NCI-H460 (cell line): ENCODE measurements at regions not wholly inside any gene's neighbourhood (a gene's known extent, or its start where the extent isn't known, plus 50 kb on each side); places are given as distances from the start of the nearest gene placed in this dataset.
"Not testable (repeated sequence)": the region's sequence is repeated elsewhere in the genome, so short reads cannot be mapped to it uniquely, and the experiment has no call there.

ENCODE experiments used
- DNase-seq: peaks from one replicate; pipeline ENCODE4 v3.0.0-alpha.2; 2016; ENCODE audit warnings: low read depth; ENCODE audit errors: extremely low read depth

DNA sequence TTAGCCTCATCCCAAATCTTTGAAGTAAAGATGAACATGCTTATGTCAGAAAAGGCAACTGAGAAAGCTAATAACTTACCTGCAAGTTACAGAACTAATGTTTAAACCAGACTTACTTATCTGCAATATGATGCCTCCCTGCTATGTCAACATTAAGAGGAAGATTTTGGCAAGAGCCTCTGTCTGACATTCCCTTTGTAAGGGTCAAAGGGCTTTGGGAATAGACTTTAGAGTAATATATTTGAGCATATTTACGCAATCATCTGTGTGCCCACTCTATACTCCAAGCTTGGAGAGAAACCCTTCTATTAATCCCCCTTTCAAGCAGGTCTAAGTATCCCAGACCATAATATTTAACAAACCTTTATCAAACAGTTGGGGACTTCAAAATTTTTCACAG, 389.4 kb downstream of the NPIPA8 start:
- DNase-seq = no peak

DNA sequence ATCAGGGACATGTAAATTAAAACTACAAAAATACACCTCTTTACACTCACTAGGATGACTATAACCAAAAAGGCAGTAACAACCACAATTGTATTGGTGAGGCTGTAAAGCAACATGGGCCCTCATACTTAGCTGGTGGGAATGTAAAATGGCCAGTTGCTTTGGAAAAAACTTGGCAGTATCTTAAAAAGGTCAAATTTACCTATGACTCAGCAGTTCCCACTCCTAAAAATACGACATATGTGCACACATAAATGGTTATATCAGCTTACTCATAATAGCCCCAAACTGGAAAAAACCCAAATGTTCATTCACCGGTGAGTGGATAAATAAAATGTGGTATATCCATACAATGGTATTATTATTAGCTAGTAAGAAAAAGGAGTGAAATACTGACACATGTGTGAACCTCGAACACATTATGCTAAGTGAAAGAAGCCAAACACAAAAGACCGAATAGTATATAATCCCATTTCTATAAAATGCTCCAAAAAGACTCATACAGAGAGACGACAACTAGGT, 391.4 kb downstream of the NPIPA8 start:
- DNase-seq = no peak

DNA sequence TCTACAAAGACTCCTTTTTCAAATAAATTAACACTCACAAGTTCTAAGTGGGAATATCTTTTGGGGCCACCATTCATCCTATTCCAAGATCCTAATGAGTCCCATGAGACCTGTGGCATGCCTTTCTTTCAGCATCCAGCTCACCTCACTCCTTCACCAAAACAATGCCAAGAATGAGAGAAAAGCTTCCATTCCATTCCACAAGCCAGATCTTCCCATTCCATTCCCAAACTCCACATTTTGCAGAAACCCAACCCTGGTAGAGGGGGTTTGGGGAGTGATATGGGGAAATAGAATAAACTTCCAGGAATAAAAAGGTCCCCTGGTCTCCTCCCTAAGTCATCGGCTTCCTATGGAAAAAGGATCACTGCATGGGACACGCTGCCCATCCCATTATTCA, 392.2 kb downstream of the NPIPA8 start:
- no peak for DNase-seq

DNA sequence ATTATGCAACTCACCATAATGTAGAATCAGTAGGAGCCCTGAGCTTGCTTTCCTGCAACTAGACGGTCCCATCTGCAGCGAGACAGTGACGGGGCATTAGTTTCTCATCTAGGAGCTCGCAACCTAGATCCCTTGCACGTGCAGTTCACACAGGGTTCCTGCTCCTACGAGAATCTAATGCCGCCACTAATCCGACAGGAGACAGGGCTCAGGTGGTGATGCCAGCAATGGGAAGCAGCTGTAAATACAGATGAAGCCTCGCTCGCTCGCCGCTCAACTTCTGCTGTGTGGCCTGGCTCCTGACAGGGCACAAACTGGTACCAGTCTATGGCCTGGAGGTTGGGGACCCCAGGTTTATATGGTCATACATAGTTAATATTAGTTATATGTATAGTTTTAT, 394.5 kb downstream of the NPIPA8 start:
- no peak for DNase-seq

DNA sequence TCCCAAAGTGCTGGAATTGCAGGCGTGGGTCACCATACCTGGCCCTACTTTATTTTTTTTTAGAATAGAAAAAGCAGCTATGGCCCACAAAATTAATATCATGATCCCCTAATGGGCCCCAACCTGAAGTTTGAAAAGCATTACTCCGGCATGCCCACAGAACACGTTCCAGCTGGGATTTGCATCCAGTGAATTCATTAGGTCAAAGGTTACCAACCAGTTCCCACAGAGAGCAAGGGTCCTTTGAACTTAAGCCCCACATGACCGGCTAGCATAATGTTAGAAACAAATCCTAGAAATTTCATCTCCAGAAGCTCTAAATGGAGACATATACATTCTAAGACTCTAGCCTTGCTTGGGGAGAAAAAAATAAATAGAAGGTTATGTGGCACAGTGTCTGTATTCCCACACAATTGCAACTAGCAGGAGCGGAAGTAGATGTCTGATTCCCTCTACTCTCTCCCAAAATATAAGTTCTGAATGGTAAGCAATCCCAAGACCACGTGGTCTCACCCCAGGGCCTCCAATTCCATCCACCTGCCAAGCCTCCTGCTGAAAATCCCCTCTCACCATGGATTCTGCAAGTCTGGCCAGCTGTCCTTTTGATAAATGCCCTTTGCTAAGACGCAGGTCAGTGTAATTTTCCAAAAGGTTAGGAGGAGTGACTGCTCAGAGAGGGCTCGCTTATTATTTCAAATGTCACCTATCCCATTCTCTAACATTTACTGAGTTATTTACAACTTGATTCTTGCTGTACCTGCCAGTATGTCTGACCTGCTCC, 395.8 kb downstream of the NPIPA8 start:
- DNase-seq = no peak

DNA sequence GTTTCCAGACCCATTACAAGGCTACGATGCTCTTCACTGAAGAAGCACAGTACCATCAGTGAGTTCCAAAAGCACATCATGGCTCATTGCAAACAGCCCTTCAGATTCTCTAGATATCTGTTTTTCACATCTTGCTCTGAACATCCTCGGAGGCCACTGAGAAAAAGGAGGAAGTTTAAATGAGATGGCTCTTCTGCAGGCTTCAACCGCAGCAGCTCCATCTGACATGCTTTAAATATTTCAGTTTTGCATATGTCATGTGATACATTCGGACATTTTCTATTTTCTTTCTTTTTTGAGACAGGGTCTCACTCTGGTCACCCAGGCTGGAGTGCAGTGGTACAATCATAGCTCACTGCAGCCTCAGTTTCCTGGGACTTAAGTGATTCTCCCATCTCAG, 396.8 kb downstream of the NPIPA8 start:
- DNase-seq = no peak

DNA sequence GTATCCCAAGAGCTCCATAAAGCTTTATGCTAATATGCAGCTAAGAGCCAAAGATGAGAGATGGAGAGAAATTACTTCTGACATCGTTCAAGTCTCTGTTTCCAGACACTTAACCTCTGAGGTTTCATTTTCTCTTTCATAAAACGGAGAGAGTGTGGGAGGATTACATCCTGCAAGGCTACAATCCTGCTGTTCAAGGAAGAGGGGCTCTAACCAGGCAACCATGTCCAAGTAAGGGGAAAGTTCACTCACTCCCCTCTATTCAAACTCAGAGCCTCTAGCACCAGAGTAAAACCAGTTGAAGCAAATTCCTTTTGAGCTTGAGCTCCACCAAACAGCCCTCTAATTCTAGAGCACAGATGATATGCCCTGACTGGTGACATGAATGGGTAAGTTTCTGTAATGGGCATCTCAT, 397.4 kb downstream of the NPIPA8 start:
- DNase-seq = no peak

DNA sequence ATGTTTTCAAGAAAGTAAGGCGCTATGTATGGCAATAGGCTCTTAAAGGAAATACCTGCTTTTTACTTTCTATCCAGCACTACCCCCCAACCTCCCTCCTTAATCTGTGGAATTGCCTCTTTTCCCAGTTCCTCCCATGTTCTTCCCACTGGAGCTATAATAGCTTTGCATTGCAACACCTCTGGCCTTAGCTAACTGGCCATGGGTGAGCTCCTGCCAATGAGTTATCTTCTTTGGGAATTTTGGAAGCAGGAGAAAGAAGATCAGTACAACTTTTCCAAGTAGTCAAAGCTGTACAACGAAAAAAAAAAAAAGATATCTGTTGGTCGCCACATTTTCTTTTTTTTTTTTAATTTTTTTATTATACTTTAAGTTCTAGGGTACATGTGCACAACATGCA, 398.0 kb downstream of the NPIPA8 start:
- DNase-seq = no peak

DNA sequence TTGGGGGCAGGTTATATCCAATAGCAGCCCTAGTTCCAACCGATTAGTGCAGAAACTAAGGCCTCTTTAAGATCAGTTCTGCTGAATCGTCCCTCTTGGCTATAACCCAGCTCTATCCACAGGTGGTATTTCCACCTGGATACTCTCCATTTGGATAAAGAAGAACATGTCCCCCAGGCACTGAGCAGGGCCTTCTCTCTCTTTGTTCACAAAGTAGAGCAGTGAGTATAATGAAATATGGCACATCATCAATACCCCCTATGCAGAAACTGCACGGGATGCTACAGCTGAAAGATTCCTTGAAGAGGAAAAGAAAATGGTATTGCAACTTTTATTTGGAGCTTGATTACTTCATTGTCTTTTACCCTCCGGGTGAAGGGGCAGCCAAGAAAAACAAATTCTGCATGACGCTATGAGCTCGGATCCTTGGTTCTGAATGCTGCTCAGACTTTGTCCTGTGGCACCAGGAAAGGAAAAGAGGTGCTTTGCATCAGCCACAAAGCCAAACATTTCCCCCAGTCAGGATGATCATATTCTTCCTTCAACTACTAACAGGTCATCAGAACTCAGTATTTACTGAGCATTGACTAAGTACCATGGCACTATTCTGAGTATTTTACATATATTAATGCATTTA, 399.7 kb downstream of the NPIPA8 start:
- DNase-seq = no peak

DNA sequence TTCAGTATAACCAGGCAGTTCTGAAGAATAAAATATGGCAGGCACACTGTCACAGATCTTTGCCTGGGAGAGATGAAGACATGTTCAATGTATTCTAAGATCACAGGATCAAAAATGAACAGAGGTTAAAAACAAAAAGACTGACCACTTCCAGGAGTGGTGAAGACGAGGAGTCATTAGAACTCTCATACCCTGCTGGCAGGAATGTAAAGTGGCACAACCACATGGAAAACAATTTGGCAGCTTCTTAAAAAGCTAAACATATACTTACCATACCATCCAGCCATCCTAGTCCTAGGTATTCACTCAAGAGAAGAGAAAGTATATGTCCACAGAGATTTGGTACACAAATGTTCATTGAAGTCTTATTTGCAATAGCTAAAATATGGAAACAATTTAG, 406.3 kb downstream of the NPIPA8 start:
- DNase-seq = no peak

DNA sequence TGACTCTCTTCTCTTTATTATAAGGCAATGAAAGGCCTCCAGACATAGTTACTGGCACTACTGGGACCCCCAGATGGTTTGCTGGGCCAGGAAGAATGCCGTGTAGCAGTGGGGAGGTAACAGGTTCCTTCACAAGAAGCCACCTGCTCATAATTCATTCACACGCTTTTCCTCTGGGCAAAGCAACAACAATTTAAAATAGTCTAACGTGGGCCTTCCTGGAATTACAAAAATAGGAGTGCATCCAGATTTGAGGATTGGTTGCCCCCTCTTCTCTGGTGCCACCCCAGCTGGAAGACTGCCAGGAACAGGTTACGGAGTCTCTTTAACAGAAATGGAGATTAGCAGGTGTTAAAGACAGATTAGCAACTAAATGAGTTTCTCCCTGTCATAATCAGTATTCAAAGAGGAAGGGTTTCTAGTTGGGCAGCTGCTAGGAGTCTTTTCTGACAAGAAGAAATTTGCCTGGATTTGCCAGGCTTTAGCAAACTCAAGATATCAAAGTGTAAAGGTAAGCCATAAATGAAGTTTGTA, 409.6 kb downstream of the NPIPA8 start:
- DNase-seq = no peak

DNA sequence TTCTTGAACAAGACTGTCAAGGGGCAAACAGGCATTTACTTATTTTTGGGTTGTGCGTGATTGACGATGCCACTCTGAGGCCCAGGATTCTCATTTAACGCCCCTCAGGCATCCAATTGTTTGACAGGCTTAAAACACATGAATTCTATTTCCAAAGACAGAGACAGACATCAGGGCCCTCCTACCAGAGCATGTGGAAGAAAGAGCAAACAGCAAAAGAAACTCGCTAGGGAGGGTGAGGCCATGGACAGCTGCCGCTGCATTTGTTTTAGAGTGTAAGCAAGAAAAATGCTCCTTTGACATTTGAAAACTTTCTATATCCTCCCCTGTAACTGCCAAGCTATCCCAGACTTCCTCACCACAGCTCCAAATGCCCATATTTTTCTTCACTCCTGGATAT, 410.1 kb downstream of the NPIPA8 start:
- DNase-seq = no peak

DNA sequence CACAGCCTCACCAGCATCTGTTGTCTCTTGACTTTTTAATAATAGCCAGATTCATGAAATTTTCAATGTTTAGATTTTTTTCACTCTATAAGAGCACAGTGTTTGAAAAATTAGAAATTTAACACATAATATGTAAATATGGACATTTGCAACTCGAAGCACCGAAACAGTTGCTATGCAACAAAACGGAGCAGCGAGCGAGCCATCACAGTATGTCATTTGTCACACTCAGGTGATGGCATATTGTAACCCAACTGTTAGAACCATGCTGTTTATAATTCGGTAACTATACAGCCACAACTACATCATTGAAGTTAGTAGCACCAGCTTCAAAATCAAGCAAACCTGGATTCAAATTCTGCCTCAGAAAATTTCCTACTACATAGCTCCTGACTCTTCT, 410.8 kb downstream of the NPIPA8 start:
- DNase-seq = no peak

DNA sequence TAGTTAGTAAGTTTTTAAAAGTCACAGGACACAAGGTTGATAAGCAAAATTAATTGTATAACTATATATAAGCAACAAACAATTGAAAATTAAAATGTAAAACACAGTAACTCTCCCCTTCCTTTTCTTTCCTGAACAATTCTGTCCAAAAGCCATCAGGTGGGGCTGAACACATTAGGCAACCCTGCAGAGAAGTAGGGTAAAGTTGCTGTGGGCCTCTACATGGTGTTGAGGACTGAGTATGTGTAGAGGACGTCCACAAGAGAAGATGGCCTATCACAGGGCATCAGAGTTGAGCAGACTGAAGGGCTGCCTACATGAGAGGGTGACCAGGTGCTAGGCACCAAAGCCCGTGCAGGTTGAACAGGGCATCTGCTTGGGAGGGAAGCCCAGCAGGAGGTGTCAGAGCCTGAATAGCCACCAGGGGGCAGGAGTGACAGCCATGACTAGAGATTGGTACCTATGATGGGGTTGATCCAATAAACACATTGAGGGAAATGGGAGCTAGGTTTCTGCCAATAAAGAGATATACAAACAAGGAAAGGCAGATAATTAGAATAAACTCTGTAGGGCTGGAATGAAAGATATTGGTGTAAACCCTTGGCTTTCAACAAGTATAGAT, 415.1 kb downstream of the NPIPA8 start:
- DNase-seq = no peak

DNA sequence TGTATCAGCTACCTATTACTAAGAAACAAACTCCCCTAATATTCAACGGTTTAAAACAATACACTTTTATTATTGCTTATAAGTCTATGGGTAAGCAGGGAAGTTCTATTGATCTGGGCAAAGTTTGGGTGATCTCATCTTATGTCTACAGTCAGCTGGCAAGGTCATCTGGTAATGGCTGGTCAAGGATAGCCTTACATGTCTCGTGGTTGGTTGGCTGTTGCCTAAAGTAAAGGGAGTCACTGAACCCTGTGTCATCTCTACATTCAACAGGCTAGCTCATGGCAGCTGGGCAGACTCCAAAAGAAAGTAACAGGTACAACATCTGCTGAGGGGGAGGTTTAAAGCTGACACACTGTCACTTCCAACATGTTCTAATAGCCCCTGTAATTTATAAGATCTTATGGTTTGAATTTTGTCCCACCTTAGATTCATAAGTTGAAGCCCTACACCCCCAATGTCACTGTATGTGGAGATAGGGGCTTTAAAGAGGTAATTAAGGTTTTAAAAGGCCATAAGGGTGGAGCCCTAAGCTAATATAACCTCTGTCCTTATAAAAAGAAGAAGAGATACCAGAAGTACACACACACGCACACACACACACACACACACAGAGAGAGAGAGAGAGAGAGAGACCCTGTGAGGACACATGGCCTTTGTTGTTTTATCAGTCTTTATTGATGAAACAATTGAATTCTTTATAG, 419.1 kb downstream of the NPIPA8 start:
- no peak for DNase-seq

DNA sequence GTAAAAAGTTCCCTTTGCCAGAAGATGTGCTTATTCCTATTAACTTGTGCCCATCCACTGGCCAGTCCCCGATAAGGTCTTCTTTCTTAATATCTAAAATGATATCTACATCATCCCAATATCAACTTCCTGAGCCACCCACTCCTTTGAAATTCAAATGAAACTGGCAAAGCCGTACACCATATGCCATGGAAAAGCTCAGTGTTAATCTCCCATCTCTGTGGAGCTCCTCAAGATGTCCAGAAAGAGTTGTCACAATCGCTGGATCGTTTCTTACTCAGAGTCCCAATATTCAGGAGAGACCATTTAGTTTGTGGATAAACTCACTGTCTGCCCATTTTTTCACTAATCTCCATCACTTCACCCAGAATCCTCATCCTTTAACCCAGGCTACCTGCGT, 420.7 kb downstream of the NPIPA8 start:
- DNase-seq = no peak

DNA sequence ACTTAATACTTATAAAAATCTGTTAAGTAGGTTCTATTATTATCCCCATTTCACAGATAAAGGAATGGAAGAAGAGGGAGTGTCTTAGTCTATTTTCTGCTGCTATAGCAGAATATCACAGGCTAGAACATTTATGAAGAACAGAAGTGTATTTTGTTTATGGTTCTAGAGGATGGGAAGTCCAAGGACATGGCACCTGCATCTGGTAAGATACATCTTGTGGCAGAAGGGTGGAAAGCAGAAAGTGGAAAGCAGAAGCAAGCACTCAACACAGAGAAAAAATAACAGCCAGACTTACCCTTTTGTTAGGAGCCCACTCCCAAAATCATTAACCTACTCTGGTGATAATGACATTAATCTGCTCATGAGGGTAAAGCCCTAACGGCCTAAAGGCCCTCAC, 422.4 kb downstream of the NPIPA8 start:
- DNase-seq = no peak

DNA sequence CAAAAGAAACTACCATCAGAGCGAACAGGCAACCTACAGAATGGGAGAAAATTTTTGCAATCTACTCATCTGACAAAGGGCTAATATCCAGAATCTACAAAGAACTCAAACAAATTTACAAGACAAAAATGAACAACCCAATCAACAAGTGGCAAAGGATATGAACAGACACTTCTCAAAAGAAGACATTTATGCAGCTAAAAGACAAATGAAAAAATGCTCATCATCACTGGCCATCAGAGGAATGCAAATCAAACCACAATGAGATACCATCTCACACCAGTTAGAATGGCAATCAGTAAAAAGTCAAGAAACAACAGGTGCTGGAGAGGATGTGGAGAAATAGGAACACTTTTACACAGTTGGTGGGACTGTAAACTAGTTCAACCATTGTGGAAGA, 425.0 kb downstream of the NPIPA8 start:
- not testable (repeated sequence) for DNase-seq

DNA sequence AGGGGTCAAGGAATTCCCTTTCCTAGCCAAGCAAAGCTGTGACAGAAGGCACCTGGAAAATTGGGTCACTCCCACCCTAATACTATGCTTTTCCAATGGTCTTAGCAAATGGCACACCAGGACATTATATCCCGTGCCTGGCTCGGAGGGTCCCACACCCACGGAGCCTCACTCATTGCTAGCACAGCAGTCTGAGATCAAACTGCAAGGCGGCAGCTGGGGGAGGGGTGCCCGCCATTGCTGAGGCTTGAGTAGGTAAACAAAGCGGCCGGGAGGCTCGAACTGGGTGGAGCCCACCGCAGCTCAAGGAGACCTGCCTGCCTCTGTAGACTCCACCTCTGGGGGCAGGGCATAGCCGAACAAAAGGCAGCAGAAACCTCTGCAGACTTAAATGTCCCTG, 429.9 kb downstream of the NPIPA8 start:
- DNase-seq = not testable (repeated sequence)

DNA sequence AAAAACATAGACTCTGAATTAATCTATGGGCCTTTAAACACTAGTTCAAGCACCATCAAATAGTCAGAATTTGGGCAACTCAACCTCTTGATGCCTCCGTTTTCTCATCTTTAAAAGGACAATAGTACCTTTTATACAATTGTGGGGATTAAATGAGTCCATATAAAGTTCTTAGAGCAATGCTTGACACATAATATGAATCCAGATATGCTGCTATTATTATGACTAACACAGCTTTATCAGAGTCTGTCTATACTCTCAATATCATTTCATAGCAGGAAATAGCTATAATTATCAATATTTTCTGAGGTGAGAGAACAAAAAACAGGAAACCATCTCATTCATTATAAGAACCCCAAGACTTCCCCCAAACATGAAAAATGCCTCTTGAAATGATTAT, 430.5 kb upstream of the XYLT1 start:
- no peak for DNase-seq

DNA sequence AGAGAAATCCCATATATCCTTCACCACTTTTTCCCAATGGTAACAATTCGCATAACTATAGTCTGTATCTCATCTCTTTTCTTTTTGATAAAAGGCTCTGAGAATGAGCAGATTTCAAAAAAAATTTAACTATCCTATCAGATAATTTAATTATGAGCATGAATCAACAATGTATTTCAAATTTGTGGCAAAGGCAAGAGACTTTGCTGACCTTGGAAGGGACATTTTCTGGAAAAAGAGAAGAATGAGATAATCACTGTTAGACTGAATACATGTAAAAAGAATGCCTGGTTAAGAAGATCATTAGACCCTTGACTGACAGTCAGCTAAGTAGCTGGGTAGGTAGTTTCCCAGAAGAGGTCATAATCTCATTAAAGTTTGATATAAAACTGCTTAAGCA, 428.4 kb upstream of the XYLT1 start:
- DNase-seq = no peak
